ENCODE measurements at regions not wholly inside any gene's neighbourhood (a gene's known extent, or its start where the extent isn't known, plus 50 kb on each side); places are given as distances from the start of the nearest gene placed in this dataset.

DNA sequence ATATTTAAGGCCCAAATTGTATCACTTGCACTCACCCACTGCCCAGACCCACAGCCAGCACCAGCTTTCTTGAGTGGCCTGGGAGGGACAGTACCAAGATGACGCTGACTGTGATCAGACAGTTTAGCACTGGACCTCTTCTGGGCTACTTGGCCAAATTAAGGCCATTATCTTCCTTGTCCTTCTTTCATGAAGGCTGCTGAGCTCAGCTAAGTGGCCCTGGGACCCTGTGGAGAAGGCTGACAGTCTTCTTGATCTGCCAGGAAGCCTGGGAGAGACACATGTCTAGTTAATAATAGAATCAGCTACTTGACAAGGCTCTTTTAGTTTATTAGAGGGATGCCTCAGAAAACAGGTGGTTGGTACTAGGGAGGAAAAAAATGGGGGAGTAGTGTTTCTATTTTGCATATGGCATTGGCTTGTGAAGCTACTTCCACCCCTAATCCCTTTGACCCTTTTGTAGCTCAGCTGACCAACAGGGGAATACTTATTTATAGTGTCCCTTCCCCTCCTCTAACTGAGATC is 127.9 kb upstream of the NTM start:
- TF ChIP-seq, protein P1, sequence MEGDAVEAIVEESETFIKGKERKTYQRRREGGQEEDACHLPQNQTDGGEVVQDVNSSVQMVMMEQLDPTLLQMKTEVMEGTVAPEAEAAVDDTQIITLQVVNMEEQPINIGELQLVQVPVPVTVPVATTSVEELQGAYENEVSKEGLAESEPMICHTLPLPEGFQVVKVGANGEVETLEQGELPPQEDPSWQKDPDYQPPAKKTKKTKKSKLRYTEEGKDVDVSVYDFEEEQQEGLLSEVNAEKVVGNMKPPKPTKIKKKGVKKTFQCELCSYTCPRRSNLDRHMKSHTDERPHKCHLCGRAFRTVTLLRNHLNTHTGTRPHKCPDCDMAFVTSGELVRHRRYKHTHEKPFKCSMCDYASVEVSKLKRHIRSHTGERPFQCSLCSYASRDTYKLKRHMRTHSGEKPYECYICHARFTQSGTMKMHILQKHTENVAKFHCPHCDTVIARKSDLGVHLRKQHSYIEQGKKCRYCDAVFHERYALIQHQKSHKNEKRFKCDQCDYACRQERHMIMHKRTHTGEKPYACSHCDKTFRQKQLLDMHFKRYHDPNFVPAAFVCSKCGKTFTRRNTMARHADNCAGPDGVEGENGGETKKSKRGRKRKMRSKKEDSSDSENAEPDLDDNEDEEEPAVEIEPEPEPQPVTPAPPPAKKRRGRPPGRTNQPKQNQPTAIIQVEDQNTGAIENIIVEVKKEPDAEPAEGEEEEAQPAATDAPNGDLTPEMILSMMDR (IDR thresholded peaks at IDR 0.05): no peak
- TF ChIP-seq POLR2A (IDR thresholded peaks at IDR 0.05): no peak
- 71 to 78% methylated on average over 1 of the region's 1 CpG for WGBS, 2 donors
- intact Hi-C loops (cut with DNase I): no loop called here

GRCh38 chr11:131246156-131246555 is 124.3 kb upstream of the NTM start:
- no peak for DNase-seq
- Histone ChIP-seq H3K4me3 (no peak overlapping the region), H3K27me3 (peaks cover 0 to 54% (median 0%) of the 10 kb centered on the region in 4 donors), H3K27ac (no peak overlapping the region), H3K9me3 (no peaks in the 10 kb centered on the region), H3K4me1 (no peaks in the 10 kb centered on the region), H3K36me3 (no peaks in the 10 kb centered on the region)
- TF ChIP-seq, protein P1 (IDR thresholded peaks at IDR 0.05): no peak
- no peak for TF ChIP-seq POLR2A (IDR thresholded peaks at IDR 0.05)
- intact Hi-C loops (cut with DNase I): no loop called here
- WGBS, 2 donors: 12 to 15% methylated on average over 3 of the region's 3 CpGs

More for the DNA sequence above, 127.9 kb upstream of the NTM start:
- Histone ChIP-seq H3K4me1 (no peaks in the 10 kb centered on the region), H3K36me3 (no peaks in the 10 kb centered on the region), H3K4me3 (no peak overlapping the region), H3K27ac (no peak overlapping the region), H3K9me3 (no peaks in the 10 kb centered on the region), H3K27me3 (peaks cover 0 to 43% (median 0%) of the 10 kb centered on the region in 4 donors)
- DNase-seq: no peak

DNA sequence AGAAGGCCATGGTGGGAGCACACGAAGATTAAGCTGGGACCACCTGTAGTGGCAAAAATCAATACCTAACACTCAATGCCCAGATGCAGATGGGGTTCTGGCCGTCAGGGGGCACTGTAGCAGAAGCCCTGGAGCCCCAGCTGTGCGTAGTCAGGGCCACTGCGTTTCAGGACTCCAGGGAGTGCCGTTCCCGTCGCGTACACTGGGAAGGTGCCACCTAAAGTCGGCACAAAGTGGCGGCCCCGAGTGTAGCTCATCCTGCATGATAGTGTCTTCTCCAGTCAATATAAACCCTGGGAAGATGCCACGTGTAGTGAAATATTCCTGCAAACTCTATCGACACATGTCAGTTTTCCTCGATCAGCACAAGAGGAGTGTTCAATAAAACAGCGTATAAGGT is 123.8 kb upstream of the NTM start:
- no peak overlapping the region for H3K4me3 ChIP-seq
- WGBS, 2 donors: 9 to 35% methylated on average over 7 to 13 of the region's 15 CpGs
- no peak for TF ChIP-seq POLR2A (IDR thresholded peaks at IDR 0.05)
- TF ChIP-seq, protein P1 (IDR thresholded peaks at IDR 0.05): peak in 4 of 6 experiments; percentile 9 to 61 (median 20)

DNA sequence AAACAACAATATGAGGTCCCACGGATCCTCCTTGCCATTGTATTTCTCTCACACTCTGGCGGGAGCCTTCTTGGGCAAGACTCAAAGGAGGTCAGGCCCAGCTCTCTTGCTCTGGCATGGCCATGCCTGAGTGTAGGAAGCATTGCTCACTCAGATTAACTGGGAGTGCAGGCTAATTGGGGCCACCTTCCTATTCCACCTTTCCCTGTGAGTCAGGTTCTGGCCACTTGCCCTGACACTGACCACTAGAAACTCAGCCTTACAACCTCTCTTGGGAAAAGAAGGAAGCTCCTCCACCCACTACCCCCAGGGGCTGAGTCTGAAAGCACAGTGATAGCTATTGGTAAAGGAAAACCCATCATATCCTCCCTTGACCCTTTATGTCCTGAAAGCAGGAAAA is 121.8 kb upstream of the NTM start:
- Histone ChIP-seq H3K4me1 (no peaks in the 10 kb centered on the region), H3K9me3 (no peaks in the 10 kb centered on the region), H3K36me3 (no peaks in the 10 kb centered on the region), H3K27ac (no peak overlapping the region), H3K27me3 (peaks cover 0 to 64% (median 0%) of the 10 kb centered on the region in 4 donors), H3K4me3 (no peak overlapping the region)
- intact Hi-C loops (cut with DNase I): no loop called here
- TF ChIP-seq, protein P1 (IDR thresholded peaks at IDR 0.05): no peak
- TF ChIP-seq POLR2A (IDR thresholded peaks at IDR 0.05): no peak
- no peak for DNase-seq
- WGBS, 2 donors: 75% methylated on average over 2 of the region's 2 CpGs

More for the DNA sequence above, 123.8 kb upstream of the NTM start:
- intact Hi-C loops (cut with DNase I): no loop called here
- no peaks in the 10 kb centered on the region for H3K36me3 ChIP-seq
- H3K9me3 ChIP-seq: no peaks in the 10 kb centered on the region
- H3K4me1 ChIP-seq: no peaks in the 10 kb centered on the region
- no peak for DNase-seq
- no peak overlapping the region for H3K27ac ChIP-seq
- peaks cover 0 to 56% (median 0%) of the 10 kb centered on the region in 4 donors for H3K27me3 ChIP-seq

DNA sequence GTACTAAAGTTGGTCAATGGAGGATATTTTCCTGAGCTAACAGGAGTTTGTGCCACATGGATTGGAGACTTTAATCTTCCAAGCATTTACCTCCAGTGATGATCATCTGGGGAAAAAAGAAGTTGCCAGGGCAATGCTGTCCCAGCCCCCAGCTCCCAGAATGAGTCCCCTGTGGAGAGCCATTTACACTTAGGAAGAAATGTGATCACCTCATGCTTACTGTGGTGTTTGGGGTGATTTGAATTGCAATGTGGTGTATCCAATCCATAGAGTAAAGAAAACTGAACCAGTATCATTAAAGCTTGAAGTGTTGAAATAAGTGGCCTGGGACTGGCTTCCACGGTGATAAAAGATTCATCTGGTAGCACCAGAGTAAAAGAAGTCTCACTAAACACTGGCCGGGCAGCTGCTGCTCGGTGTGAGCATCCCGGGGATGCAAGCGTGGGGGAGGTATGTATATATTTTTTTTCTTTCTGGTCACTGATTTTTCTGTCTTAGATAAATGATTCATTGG is 117.2 kb upstream of the NTM start:
- Histone ChIP-seq H3K27ac (no peak overlapping the region), H3K27me3 (peaks cover 0 to 27% (median 0%) of the 10 kb centered on the region in 4 donors), H3K36me3 (no peaks in the 10 kb centered on the region), H3K4me1 (no peaks in the 10 kb centered on the region), H3K9me3 (no peaks in the 10 kb centered on the region), H3K4me3 (no peak overlapping the region)
- intact Hi-C loops (cut with DNase I): no loop called here
- TF ChIP-seq POLR2A (IDR thresholded peaks at IDR 0.05): no peak
- TF ChIP-seq, protein P1 (IDR thresholded peaks at IDR 0.05): no peak
- 8 to 15% methylated on average over 5 of the region's 5 CpGs for WGBS, 2 donors
- no peak for DNase-seq
